Activated CD8-positive, alpha-beta memory T cell treated with anti-CD3 and anti-CD28 coated beads for 1 hour (primary cell): ENCODE measurements at regions not wholly inside any gene's neighbourhood (a gene's known extent, or its start where the extent isn't known, plus 50 kb on each side); places are given as distances from the start of the nearest gene placed in this dataset.

Experiments
- DNase-seq, 2 donors: peaks; one replicate each; pipeline ENCODE4 v3.0.0-alpha.2; 2020; ENCODE audit warnings: low read depth in 1 of 2; ENCODE audit errors: extremely low read depth in 1 of 2

DNA sequence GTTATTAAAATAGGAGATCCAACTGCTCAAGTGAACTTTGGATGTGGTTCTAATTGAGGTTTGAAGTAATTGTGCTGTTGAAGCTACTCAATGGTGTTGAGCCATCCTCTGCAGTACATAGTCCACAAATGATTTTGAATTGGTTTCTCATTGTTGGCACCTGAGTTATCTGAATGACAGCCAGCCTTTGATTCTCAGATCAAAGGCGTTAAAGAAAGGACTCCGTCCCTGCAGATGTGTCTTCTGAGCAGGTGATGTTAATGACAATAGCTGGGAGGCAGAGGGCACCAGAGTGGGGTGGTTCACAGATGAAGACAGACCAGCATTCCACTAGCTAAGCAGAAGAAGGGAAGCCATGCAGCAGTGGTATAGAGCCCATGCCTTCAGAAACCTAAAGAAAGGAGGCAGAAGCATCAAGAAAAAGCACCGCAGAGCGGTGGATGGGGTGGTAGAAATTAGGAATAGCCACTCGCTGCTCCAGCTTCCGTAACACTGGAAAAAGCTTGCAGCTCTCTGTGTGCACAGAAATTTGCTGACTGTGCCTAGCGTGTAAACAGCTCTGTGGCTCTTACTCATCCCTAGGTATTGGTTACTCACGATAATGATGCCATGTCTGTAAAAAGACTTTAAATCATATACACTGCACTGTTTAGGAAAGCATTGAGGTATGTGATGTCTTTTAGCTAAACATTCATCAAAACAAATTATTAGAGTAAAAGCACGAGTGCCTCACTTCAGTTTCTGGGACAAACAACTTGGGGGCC lies 79.2 kb upstream of the CLCN4 start:
- DNase-seq, result no peak

DNA sequence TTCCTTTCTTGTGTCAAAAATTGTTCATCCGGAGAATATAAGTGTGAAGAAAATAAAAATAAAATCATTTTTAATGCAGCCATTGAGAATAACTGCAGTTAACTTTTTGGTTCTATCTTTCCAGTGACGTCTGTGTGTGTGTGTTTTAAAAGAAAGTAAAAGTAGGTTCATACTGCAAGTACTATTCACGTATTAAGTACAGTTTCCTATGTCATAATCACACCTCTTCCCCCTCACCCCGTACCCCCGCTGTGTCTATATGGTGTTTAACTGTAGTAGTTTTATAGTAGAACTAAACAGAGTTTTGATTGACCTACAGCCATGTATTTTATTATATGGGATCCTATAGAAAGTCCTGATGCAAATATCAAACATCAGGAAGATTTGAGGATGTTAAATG lies 78.5 kb upstream of the CLCN4 start:
- DNase-seq, result no peak

DNA sequence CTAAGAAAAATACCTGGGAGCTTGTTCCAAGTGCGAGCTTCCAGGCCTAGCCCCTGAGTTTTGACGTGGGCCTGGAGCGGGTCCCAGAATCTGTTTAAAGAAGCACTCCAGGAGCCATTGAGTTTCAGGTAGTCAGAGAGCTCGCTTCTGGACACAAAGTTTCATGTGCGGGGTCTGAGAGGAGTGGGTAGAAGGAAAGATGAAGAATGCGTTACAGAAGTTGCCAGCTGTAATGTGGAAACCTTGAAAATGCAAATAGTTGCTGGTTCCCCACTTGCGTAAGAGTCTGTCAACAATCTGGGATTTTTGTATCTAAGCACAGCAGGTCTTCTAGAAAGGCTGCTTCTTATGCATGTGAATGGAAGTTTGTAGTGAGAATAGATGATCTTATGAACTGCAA lies 77.5 kb upstream of the CLCN4 start:
- DNase-seq, result no peak

DNA sequence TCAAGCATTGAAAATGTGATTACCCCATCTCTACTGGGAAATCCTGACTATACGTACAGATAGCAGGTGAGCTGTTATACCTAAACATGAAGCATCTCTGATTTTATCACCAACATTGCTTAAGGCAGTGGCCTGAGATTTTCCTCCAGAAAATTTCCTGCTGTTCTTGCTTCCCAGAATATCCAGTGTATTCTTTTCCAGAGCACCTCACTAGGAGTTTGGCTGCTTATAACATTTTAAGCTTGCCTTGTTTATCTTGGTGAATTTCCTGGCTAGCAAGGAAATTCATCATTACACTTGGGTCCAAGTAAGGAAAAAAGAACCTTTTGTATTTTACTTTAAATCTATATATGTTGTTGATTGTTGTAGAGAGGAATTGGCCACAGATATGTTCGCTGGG lies 73.0 kb upstream of the CLCN4 start:
- no peak for DNase-seq

DNA sequence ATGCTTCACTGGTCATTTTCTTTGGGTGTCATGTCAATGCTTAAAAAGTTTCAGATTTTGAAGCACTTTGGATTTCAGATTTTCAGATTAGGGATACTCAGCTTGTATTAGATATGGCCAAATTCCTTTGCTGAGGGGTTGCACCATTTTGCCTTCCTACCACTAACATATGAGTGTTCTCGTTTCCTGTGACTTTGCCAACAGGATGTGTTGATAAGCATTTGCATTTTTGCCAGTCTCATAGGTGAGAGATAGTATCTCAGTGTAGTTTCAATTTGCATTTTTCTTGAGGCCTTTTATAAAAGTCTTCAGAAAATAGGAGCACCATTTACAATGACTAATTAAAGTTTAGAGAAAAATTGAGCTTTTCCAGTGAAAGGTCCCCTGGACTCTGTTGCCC lies 71.6 kb upstream of the CLCN4 start:
- no peak for DNase-seq

DNA sequence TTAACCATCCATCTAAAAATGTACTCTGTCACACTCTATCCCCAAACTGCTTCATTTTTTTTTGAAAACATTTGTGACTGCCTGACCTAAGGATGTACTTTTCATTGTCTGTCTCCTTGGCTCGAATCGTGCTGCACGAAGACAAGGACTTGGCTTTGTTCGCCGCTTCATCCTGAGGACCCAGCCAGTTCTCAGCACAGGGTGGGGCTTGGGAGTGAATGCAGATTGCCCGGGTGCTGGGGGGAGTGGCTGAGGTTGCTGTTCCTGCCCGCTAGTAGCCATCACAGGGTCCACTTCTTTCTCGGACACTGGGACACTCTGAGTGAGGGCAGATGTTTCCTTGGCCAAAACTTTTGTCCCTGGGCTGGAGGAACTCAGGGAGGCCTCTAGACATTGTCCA lies 70.1 kb upstream of the CLCN4 start:
- no peak for DNase-seq

DNA sequence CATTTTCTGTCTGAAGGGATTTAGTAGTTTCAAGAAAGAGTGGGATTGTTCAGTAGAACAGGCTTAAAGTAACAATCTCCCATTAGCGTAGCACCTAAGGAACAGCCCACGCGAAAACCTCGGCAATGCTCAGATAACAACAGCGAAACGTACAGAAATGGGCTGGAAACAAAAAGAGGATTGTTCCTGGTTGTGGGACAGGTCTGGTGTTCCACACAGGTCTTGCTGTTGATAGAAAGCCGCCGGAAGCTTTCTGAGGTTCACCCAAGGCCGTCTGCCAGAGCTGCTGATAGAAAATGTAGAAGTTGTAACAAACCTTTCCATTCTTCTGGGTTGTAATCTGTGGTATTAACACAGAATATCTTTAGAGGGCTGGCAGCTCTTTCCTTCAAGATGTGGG lies 69.4 kb upstream of the CLCN4 start:
- DNase-seq, result no peak

DNA sequence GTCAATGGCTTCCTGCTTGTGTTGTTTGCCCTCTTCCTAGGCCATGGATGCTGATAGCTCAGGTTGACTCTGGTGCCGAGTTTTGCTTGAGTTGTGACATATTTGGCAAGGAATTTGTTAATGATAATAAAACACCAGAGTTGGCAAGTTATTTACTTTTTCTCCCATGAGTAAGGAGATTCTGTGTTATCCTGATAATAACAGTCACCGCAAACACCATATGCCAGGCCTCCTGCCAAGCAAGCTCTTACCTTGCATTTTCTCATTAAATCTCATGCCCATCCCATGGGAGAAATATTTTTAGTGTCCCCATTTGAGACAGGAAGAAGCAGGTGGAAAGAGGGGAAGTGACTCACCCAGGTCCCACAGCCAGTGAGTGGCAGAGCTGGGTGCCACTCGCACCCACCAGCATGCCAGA lies 67.4 kb upstream of the CLCN4 start:
- DNase-seq, result no peak

DNA sequence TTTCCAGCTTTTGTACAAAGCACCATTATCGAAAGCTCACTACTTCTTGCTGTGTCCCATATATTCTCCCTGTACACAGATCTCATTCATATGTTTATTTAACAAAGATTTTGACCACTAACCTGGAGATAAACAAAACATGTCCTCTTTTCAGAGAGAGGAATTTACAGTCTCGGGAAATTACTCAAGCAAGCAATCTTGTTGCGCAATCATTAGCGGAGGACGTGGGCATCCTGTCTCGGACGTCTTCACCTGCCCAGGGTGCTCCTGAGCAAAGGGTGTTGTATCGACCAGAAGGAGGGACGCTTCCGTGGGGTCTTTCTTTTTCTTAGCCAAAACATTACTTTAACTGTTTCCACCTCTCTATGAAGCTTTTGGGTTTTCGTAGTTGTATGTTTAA lies 66.5 kb upstream of the CLCN4 start:
- DNase-seq, result no peak

DNA sequence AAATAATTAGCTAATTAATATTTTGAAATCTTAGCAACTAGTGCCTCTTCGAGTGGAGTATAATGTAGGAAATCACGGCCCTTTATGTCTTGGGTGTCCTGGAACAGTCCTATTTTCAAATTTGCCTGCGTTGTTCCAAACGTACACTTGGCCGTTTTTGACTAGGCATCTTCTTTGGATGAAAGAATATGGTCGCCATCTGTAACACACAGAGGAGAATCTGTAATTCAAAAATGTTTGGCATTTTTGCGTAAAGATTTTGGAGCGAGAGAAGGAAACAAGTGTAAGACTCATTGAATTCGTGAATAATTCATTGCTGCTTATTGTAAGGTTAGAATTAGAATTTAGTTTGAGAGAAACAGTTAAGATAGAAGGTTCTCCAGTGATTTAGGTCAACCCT lies 61.5 kb upstream of the CLCN4 start:
- DNase-seq, result no peak

DNA sequence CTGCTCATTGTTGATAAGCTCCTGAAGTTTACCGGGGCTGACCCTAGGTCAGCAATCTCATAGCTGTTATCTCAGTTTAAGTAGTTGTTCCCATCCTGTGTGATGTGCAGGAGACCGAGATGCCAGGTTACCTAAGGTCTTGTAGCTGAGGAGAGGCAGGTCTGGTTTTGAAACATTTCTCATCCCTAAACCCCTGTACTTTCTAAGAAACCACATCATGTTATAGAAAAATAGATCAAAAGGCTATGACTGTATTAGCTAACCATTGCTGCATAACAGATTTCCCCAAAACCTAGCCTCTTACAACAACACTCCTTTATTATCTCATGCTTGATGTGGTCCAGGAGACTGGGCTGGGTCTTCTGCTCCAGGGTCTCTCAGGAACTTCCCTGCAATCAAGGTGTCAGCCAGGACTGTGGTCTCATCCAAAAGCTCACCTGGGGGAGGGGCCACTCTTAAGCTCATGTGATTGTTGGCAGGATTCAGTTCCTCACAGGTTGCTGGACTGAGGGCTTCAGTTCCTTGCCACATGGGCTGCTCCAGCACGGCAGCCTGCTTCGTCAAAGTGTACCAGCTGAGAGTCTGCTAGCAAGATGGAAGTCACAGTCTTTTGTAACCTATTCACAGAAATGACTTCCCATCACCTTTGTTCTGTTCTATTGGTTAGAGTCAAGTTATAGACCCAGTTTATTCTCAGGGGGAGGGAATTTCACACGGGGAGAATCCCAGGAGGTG lies 60.9 kb upstream of the CLCN4 start:
- DNase-seq, result no peak

DNA sequence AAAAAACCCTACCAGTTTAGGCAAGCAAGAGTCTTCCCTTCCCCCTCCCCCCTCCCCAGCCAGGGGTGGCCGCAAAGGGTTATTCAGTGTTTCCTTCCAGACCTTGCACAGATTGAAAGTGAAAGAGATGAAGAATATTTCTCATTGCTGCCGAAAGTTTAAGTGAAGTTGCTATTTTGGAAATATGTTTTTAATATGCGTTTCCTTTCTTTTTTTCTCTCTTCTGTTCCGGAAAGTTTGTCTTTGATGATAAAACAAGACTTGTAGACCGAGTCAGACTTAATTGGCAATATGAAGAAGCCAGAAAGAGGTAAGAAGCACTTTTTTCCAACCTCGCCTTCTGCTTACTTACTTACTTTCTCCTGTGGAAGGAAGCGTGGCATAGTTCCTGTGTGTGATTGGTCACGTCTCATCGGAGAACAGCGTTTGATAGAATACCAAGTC lies 58.5 kb upstream of the CLCN4 start:
- peak in 1 of 2 donors; percentile 16 for DNase-seq

DNA sequence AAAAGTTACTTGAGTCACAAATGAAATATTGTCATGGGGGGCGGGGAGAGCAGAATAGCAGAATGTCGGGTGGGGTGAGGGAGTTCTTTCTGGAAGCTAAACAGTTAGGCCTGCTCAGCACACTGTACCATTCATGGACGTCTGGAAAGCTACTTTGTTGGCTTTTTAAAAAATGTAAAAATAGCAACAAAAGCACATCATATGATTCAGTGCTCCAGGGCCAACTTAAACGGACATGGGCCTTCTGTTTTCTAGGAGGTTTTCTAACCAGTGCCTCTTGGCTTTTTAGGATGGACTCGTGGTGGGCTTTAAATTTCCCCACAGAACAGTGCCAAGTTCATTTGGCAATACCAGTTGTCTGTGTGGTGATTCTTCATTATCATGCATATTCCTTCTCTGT lies 57.4 kb upstream of the CLCN4 start:
- DNase-seq, result no peak

DNA sequence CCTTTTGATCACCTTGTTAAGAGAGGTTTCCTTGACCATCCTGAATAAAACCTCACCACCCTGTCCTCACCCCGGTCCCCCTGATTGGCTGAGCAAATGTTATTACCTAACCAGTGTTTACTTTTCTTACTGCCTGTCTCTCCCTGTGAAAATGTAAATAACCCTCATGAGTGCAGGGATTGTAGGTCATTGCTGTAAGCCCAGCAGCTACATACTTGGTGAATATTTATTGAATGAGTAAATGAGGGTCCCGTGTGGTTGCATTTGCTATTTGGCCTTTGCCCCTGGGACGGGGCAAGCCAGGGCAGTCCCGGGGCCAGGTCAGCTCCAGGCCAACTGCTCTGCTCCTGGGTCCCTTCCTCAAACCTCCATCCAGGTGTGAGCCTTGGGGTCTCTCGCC lies 55.5 kb upstream of the CLCN4 start:
- no peak for DNase-seq

DNA sequence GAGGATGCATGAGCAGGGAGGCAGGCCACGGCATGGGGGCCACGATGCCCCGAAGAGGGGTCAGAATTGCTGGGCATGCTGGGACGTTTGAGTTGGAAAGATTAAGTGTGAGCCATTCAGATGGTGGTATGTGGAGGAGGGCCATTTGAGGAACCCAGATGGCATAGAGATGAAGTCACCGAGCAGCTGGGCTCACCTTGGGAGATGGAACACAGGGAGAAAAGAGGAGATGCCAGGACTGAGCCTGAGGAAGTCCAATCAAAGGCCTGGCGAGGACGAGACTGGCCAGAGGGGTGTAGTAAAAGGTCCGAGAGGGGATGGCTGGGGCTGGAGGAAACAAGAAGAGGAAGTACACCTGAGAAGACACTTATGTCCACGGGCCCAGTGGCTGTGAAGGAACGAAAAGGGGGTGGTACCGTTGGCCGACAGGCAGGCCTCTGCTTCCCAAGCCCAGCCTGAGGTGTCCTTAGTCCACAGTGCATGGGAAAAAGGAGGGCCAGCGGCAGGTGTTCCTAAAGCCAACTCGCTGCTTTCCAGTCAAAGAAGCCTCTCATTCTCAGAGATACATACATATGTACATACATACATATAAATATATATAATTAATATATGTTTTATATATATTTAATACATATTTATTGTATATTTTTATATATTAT lies 54.6 kb upstream of the CLCN4 start:
- no peak for DNase-seq

DNA sequence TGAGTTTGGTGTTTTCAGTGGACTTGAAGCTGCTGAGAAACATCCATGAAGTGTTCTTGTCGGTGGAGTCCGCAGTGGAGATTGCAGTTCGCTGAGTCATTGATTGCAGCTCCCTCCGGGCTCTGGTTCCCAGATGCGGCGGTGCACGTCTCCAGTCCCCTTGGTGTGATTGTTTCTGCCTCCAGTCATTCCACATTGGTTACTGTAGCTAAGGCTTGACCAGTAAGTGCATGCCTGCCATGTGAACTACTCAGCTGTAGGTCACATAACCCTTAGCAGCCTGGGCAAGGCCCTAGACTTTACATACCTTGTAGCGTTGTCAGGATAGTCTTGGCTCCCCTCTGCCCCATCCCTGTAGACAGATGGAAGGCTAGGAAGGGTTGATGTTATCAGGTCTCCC lies 53.8 kb upstream of the CLCN4 start:
- no peak for DNase-seq

DNA sequence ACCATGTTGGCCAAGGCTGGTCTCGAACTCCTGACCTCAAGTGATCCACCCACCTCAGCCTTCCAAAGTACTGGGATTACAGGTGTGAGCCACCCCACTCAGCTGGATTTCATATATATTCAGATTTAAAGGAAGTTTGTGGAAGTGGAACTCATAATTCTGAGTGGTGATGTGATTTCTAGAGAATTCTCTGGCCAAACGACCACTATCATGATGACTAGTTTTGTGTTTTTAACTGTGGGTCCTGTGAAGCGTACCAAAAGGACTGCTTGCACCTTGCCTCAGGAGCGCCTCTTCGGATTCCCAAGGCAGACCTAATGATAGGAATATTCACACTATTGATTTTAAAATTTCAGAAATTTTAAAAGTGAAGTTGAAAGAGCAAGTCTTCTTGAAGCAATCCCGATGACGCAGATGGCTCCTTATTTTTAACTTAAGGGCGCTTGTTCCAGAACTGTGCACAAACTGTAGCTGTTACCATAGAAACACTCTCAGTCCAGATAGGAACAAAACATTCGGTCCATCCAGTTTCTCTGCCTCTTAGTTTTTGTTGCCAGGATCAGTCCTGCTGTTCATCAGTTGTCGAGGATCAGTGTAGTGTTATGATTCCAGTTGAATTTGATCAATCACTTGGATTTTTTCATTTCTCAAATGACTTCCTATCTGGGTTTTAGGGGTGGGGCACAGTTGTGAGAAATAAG lies 51.7 kb upstream of the CLCN4 start:
- DNase-seq, result no peak

DNA sequence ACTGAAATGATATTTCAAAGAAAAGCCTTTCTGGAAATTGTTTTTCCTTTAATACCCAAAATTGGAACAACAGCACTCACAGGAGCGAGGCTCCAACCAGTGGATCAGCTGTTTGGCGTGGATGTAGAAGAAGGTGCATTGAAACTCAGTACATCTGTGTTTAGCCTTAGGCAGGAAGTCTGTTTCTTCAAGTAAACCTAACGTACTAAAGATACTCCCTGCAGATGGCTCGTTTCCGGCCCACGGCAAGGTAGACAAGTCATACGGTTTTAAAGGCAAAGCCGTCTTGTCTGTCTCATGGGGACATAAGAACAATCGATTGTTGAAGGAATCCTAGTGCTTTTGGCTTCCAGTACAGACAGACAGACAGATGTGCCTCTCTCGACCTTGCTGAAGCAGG lies 50.0 kb upstream of the CLCN4 start:
- DNase-seq, result peak in 1 of 2 donors; percentile 4
